Neural progenitor cell (in vitro differentiated cells): ENCODE measurements at regions not wholly inside any gene's neighbourhood (a gene's known extent, or its start where the extent isn't known, plus 50 kb on each side); places are given as distances from the start of the nearest gene placed in this dataset.

ENCODE experiments used
- DNase-seq: peaks from one replicate; pipeline ENCODE4 v3.0.0-alpha.2; 2016; ENCODE audit warnings: low spot score
- H2AFZ ChIP-seq: fragments of 200-600 bp; sonication (generic); replicated peaks from 2 replicates; pipeline ENCODE4 v1.6.1; 2016; ENCODE audit warnings: antibody characterized with exemption
- H3F3A ChIP-seq: fragments of 200-600 bp; sonication (generic); 2 replicates; pipeline ENCODE4 v1.6.1; 2016; ENCODE audit warnings: antibody characterized with exemption, low read depth
- H3K27ac ChIP-seq: fragments of 200-600 bp; sonication (generic); 2 replicates; pipeline ENCODE4 v1.5.1; 2016; ENCODE audit warnings: mild to moderate bottlenecking
- H3K27me3 ChIP-seq: fragments of 200-600 bp; sonication (generic); 2 replicates; pipeline ENCODE4 v1.6.1; 2016; ENCODE audit warnings: mild to moderate bottlenecking, moderate library complexity
- H3K36me3 ChIP-seq: fragments of 200-600 bp; sonication (generic); 2 replicates; pipeline ENCODE4 v1.5.1; 2016
- H3K4me1 ChIP-seq: fragments of 200-600 bp; sonication (generic); 2 replicates; pipeline ENCODE4 v1.6.1; 2016; ENCODE audit warnings: mixed run types
- H3K4me2 ChIP-seq: fragments of 200-600 bp; sonication (generic); 2 replicates; pipeline ENCODE4 v1.6.1; 2016
- H3K4me3 ChIP-seq: fragments of 200-600 bp; sonication (generic); 2 replicates; pipeline ENCODE4 v1.5.1; 2016
- H3K79me2 ChIP-seq: fragments of 200-600 bp; sonication (generic); 2 replicates; pipeline ENCODE4 v1.6.1; 2016; ENCODE audit warnings: low read depth
- H3K9ac ChIP-seq: fragments of 200-600 bp; sonication (generic); 2 replicates; pipeline ENCODE4 v1.6.1; 2016
- H3K9me3 ChIP-seq: fragments of 200-600 bp; sonication (generic); 2 replicates; pipeline ENCODE4 v1.5.1; 2016; ENCODE audit warnings: low read depth
- H4K20me1 ChIP-seq: fragments of 200-600 bp; sonication (generic); 2 replicates; pipeline ENCODE4 v1.6.1; 2016; ENCODE audit warnings: low read depth
- H3K27ac Mint-ChIP-seq: 3 replicates; pipeline ENCODE4 v1.8.0; 2021; ENCODE audit warnings: mixed read lengths
- H3K27me3 Mint-ChIP-seq: 2 replicates; pipeline ENCODE4 v1.8.0; 2022; ENCODE audit warnings: low read depth, mild to moderate bottlenecking, inconsistent platforms, moderate library complexity, mixed read lengths; ENCODE audit not compliant: insufficient read depth
- H3K36me3 Mint-ChIP-seq: 3 replicates; pipeline ENCODE4 v1.8.0; 2021; ENCODE audit warnings: mixed read lengths
- H3K4me1 Mint-ChIP-seq: 3 replicates; pipeline ENCODE4 v1.8.0; 2021; ENCODE audit warnings: mixed read lengths
- H3K4me3 Mint-ChIP-seq: 3 replicates; pipeline ENCODE4 v1.8.0; 2021; ENCODE audit warnings: mild to moderate bottlenecking, moderate library complexity, mixed read lengths
- H3K9me3 Mint-ChIP-seq: 3 replicates; pipeline ENCODE4 v1.8.0; 2020; ENCODE audit warnings: mixed read lengths
- CTCF ChIP-seq: fragments of 200-600 bp; sonication (generic); IDR thresholded peaks from 2 replicates; pipeline ENCODE4 v1.5.1; 2017; ENCODE audit warnings: antibody characterized with exemption, mild to moderate bottlenecking
- EZH2 ChIP-seq: fragments of 200-600 bp; sonication (generic); IDR thresholded peaks from 2 replicates; pipeline ENCODE4 v1.6.1; 2017; ENCODE audit warnings: antibody characterized with exemption, mild to moderate bottlenecking, moderate library complexity
- EZH2phosphoT487 ChIP-seq: fragments of 200-600 bp; sonication (generic); IDR thresholded peaks from 2 replicates; pipeline ENCODE4 v1.6.1; 2017; ENCODE audit warnings: antibody characterized with exemption

DNA sequence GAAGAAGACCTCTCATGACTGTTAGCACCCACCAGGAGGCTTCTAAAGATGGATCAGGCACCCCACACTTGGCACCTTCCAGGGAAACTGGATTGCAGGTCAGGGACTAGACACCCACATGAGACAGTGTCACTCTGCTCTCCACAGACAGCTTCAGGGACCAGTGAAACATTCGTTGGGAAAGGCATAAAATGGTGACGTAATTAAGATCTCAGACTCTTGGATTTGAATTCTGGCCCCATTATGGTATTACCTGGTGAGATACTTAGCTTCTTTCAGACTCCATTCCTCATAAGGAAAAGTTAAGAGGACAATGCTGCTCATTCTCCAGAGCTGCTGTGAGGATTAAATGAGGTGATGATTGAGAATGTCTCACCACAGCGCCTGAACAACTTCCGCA lies 261.1 kb downstream of the ARRDC4 start:
- Histone ChIP-seq H3K27me3 (no peaks in the 10 kb centered on the region), H3K4me2 (no peak overlapping the region), H3K9me3 (no peaks in the 10 kb centered on the region), H3K27ac (no peak overlapping the region), H2AFZ (no peak overlapping the region), H3K36me3 (no peaks in the 10 kb centered on the region), H3K4me3 (no peak overlapping the region), H3F3A (no peaks in the 10 kb centered on the region), H3K79me2 (no peaks in the 10 kb centered on the region), H4K20me1 (no peaks in the 10 kb centered on the region), H3K4me1 (no peaks in the 10 kb centered on the region), H3K9ac (no peak overlapping the region)
- Mint-ChIP-seq H3K4me3 (no peak overlapping the region), H3K4me1 (no peaks in the 10 kb centered on the region), H3K36me3 (no peaks in the 10 kb centered on the region), H3K27ac (no peak overlapping the region), H3K9me3 (peaks cover 2% of the 10 kb centered on the region), H3K27me3 (no peaks in the 10 kb centered on the region)
- no peak for DNase-seq
- TF ChIP-seq CTCF, result no peak
- no peak for TF ChIP-seq EZH2phosphoT487
- TF ChIP-seq EZH2, result no peak

DNA sequence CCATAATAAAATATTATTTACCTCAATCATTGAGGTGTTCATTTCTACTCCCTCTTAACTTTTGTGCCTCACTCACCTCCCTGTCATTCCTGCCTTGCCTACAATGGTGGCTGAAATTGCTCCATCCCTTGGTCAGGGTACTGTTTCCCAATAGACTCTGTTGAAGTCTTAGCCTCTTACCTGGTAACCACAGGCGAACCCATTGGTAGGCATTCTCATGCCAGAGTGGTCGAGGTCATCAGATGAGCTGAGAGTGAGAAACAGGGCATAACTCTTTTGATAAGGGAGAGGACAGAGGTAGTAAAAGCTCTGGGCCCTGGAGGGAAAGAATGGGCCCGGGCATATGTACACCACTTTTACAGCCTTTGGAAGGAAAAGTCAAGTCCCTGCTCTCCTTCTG lies 265.6 kb downstream of the ARRDC4 start:
- H3K27me3 ChIP-seq, result no peaks in the 10 kb centered on the region
- no peak overlapping the region for H3K9ac ChIP-seq
- H3K4me2 ChIP-seq, result no peak overlapping the region
- Mint-ChIP-seq H3K36me3 (no peaks in the 10 kb centered on the region), H3K4me3 (no peak overlapping the region), H3K27ac (no peak overlapping the region), H3K9me3 (no peaks in the 10 kb centered on the region), H3K27me3 (no peaks in the 10 kb centered on the region), H3K4me1 (no peaks in the 10 kb centered on the region)
- no peaks in the 10 kb centered on the region for H3K36me3 ChIP-seq
- no peak overlapping the region for H2AFZ ChIP-seq
- no peak overlapping the region for H3K27ac ChIP-seq
- H3K9me3 ChIP-seq, result no peaks in the 10 kb centered on the region
- H3K4me1 ChIP-seq, result no peaks in the 10 kb centered on the region
- no peaks in the 10 kb centered on the region for H3K79me2 ChIP-seq
- TF ChIP-seq CTCF (no peak), EZH2 (no peak), EZH2phosphoT487 (no peak)
- DNase-seq, result no peak
- no peaks in the 10 kb centered on the region for H4K20me1 ChIP-seq
- no peak overlapping the region for H3K4me3 ChIP-seq
- H3F3A ChIP-seq, result no peaks in the 10 kb centered on the region

DNA sequence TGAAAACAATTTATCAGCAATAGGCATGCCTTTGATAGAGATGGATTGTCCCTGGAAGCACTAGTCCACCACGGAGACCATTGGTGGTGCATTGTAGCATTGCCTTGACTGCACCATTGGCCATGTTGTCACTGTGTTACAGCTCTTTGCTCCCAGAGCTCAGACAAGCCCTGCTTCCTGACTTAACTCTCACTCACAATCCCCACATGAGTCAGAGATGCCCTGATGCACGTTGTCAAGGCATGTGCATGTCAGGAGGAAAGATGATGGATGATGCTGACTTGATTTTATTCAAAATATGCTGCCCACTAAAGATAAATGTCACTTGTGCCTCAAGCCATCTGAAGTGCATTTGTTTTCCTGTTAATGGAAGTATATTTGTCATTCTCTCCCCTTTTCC lies 266.1 kb downstream of the ARRDC4 start:
- no peak overlapping the region for H3K9ac ChIP-seq
- H3K79me2 ChIP-seq, result no peaks in the 10 kb centered on the region
- H3K27ac ChIP-seq, result no peak overlapping the region
- Mint-ChIP-seq H3K27ac (no peak overlapping the region), H3K9me3 (no peaks in the 10 kb centered on the region), H3K4me1 (no peaks in the 10 kb centered on the region), H3K4me3 (no peak overlapping the region), H3K27me3 (no peaks in the 10 kb centered on the region), H3K36me3 (no peaks in the 10 kb centered on the region)
- no peak overlapping the region for H2AFZ ChIP-seq
- no peak overlapping the region for H3K4me2 ChIP-seq
- H3K27me3 ChIP-seq, result no peaks in the 10 kb centered on the region
- DNase-seq, result no peak
- no peak overlapping the region for H3K4me3 ChIP-seq
- H3K9me3 ChIP-seq, result no peaks in the 10 kb centered on the region
- no peaks in the 10 kb centered on the region for H4K20me1 ChIP-seq
- H3K4me1 ChIP-seq, result no peaks in the 10 kb centered on the region
- no peaks in the 10 kb centered on the region for H3K36me3 ChIP-seq
- no peak for TF ChIP-seq CTCF
- no peak for TF ChIP-seq EZH2
- no peak for TF ChIP-seq EZH2phosphoT487
- H3F3A ChIP-seq, result no peaks in the 10 kb centered on the region

DNA sequence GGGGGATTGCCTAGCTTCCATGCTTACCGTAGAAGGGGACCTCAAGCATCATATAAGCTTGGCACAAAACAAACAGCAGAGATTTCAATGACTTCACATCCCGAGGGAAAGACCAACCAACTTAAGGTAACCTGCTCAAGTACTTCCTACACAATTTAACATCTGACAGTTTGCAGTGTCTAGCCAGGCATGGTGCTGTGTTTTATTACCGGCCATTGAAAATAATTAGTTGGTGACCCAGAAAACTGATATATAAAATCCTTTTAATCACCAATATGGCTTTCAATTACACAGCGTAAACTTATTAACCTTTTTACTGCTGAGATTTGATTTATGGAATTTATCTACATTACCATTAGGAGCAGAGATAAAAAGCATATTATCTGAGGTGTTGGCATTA lies 268.3 kb downstream of the ARRDC4 start:
- H3K27ac ChIP-seq, result no peak overlapping the region
- no peak overlapping the region for H3K9ac ChIP-seq
- H3K4me1 ChIP-seq, result no peaks in the 10 kb centered on the region
- H3K27me3 ChIP-seq, result no peaks in the 10 kb centered on the region
- Mint-ChIP-seq H3K4me3 (no peak overlapping the region), H3K27me3 (no peaks in the 10 kb centered on the region), H3K27ac (no peak overlapping the region), H3K9me3 (no peaks in the 10 kb centered on the region), H3K4me1 (no peaks in the 10 kb centered on the region), H3K36me3 (no peaks in the 10 kb centered on the region)
- H3F3A ChIP-seq, result no peaks in the 10 kb centered on the region
- TF ChIP-seq CTCF (no peak), EZH2 (no peak), EZH2phosphoT487 (no peak)
- no peak for DNase-seq
- no peaks in the 10 kb centered on the region for H3K79me2 ChIP-seq
- no peak overlapping the region for H3K4me2 ChIP-seq
- H3K36me3 ChIP-seq, result no peaks in the 10 kb centered on the region
- no peaks in the 10 kb centered on the region for H4K20me1 ChIP-seq
- no peaks in the 10 kb centered on the region for H3K9me3 ChIP-seq
- no peak overlapping the region for H2AFZ ChIP-seq
- H3K4me3 ChIP-seq, result no peak overlapping the region
